Panc1 (cell line): ENCODE measurements at regions not wholly inside any gene's neighbourhood (a gene's known extent, or its start where the extent isn't known, plus 50 kb on each side); places are given as distances from the start of the nearest gene placed in this dataset.

Source experiments
- CTCF ChIP-seq: fragments of 450-650 bp; IDR thresholded peaks from 2 replicates; pipeline ENCODE4 v1.5.1; 2017; ENCODE audit warnings: mild to moderate bottlenecking
- POLR2AphosphoS5 ChIP-seq: IDR thresholded peaks from 2 replicates; pipeline ENCODE4 v1.6.1; 2012; ENCODE audit warnings: mild to moderate bottlenecking, low read depth, low read length, moderate library complexity
- TCF7L2 ChIP-seq: IDR thresholded peaks from 2 replicates; pipeline ENCODE4 v1.6.1; 2011; ENCODE audit warnings: mild to moderate bottlenecking, low read depth, low read length, inconsistent platforms

- TF ChIP-seq TCF7L2 (no peak), CTCF (no peak), POLR2AphosphoS5 (no peak)
Measured at GRCh38 chr10:131560706-131561355, 249.3 kb upstream of the TCERG1L start.
